Progenitor cell of endocrine pancreas (in vitro differentiated cells): ENCODE measurements at regions not wholly inside any gene's neighbourhood (a gene's known extent, or its start where the extent isn't known, plus 50 kb on each side); places are given as distances from the start of the nearest gene placed in this dataset.

Experiments
- DNase-seq: peaks from one replicate; pipeline ENCODE4 v3.0.0; 2021; ENCODE audit warnings: low spot score; ENCODE audit not compliant: unreplicated experiment
- H3K27ac Mint-ChIP-seq: 2 replicates; pipeline ENCODE4 v1.8.0; 2021; ENCODE audit warnings: mild to moderate bottlenecking, moderate library complexity, mixed read lengths
- H3K27me3 Mint-ChIP-seq: 2 replicates; pipeline ENCODE4 v1.8.0; 2021; ENCODE audit warnings: mixed read lengths
- H3K36me3 Mint-ChIP-seq: 2 replicates; pipeline ENCODE4 v1.8.0; 2022; ENCODE audit warnings: mixed read lengths; ENCODE audit not compliant: insufficient read depth
- H3K4me1 Mint-ChIP-seq: 2 replicates; pipeline ENCODE4 v1.8.0; 2021; ENCODE audit warnings: low read depth, mixed read lengths
- H3K4me3 Mint-ChIP-seq: 2 replicates; pipeline ENCODE4 v1.8.0; 2021; ENCODE audit warnings: low read depth, mild to moderate bottlenecking, moderate library complexity, mixed read lengths
- H3K9me3 Mint-ChIP-seq: 2 replicates; pipeline ENCODE4 v1.8.0; 2021; ENCODE audit warnings: low read depth, mixed read lengths
- TF ChIP-seq, protein P1 (sequence below): fragments of 200-600 bp; sonication (generic); IDR thresholded peaks from one replicate; pipeline ENCODE4 v1.5.0; 2021; ENCODE audit warnings: antibody characterized with exemption, mild to moderate bottlenecking; ENCODE audit not compliant: unreplicated experiment

DNA sequence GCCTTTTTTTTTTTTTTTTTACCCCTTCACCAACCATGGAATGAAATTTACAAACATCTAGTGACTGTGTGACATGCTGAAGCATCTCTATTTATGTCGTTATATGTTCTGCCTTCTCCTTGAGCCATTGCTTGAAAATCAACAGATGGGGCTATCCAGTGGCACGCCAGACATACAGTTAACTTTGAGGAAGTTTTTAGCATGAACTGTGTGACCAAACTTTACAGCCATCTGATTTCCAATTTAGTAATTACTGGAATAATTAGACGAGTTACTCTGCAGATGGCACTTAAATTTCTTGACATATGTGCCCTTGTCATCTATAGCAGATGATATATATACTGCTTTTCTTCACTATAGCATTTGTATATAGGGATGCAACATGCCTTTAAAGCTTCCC, 192.1 kb downstream of the SNAPC1 start:
- Mint-ChIP-seq H3K4me3 (no peak overlapping the region), H3K27me3 (no peaks in the 10 kb centered on the region), H3K27ac (no peak overlapping the region), H3K9me3 (peaks cover 12% of the 10 kb centered on the region), H3K36me3 (no peaks in the 10 kb centered on the region), H3K4me1 (no peaks in the 10 kb centered on the region)
- TF ChIP-seq, protein P1, sequence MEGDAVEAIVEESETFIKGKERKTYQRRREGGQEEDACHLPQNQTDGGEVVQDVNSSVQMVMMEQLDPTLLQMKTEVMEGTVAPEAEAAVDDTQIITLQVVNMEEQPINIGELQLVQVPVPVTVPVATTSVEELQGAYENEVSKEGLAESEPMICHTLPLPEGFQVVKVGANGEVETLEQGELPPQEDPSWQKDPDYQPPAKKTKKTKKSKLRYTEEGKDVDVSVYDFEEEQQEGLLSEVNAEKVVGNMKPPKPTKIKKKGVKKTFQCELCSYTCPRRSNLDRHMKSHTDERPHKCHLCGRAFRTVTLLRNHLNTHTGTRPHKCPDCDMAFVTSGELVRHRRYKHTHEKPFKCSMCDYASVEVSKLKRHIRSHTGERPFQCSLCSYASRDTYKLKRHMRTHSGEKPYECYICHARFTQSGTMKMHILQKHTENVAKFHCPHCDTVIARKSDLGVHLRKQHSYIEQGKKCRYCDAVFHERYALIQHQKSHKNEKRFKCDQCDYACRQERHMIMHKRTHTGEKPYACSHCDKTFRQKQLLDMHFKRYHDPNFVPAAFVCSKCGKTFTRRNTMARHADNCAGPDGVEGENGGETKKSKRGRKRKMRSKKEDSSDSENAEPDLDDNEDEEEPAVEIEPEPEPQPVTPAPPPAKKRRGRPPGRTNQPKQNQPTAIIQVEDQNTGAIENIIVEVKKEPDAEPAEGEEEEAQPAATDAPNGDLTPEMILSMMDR, result no peak
- no peak for DNase-seq

DNA sequence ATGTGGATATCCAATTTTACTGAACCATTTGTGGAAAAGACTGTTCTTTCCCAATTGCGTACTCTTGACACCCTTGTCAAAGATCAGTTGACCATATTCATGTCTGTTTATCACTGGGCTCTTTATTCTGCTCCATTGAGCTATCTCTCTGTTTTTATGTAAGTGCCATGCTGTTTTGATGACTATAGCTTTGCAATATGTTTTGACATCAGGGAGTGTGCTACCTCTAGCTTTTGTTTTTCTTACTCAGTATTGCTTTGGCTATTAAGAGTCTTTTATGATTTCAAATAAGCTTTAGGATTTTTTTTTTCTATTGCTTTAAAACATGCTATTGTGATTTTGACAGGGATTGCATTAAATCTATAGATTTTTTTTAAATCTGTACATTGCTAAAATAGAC, 194.3 kb downstream of the SNAPC1 start:
- H3K9me3 Mint-ChIP-seq, result peaks cover 25% of the 10 kb centered on the region
- H3K36me3 Mint-ChIP-seq, result no peaks in the 10 kb centered on the region
- no peak overlapping the region for H3K4me3 Mint-ChIP-seq
- no peaks in the 10 kb centered on the region for H3K27me3 Mint-ChIP-seq
- no peak for DNase-seq
- TF ChIP-seq, protein P1, result no peak
- no peak overlapping the region for H3K27ac Mint-ChIP-seq
- no peaks in the 10 kb centered on the region for H3K4me1 Mint-ChIP-seq

DNA sequence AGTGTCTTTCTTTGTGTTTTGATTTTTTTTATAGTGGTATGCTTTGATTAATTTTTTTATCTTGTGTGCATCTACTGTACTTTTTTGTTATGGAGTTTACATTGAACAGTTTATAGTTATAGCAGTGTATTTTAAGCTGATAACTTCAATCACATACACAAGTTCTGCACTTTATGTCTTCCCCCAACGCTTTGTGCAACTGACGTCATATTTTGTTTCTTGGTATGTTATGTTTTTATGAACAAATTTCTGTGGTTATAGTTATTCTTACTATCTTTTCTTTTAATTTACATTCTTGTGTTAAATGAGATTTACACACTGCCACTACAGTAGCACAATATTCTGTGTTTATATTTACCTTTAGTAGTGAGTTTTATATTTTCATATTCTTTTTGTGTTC, 197.1 kb downstream of the SNAPC1 start:
- TF ChIP-seq, protein P1, result no peak
- no peak for DNase-seq
- H3K9me3 Mint-ChIP-seq, result peaks cover 29% of the 10 kb centered on the region
- H3K4me3 Mint-ChIP-seq, result no peak overlapping the region
- H3K27ac Mint-ChIP-seq, result no peak overlapping the region
- H3K4me1 Mint-ChIP-seq, result no peaks in the 10 kb centered on the region
- no peaks in the 10 kb centered on the region for H3K36me3 Mint-ChIP-seq
- no peaks in the 10 kb centered on the region for H3K27me3 Mint-ChIP-seq

DNA sequence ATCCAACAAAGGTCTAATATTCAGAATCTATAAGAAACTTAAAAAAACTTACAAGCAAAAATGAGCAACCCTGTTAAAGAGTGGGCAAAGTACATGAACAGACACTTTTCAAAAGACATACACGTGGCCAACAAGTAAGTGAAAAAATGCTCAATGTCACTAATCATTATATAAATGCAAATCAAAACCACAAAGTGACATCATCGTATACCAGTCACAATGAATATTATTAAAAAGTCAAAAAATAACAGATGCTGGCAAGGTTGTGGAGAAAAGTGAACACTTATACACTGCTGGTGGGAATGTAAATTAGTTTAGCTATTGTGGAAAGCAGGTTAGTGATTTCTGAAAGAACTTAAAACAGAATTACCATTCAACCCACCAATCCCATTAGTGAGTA, 199.1 kb downstream of the SNAPC1 start:
- H3K4me1 Mint-ChIP-seq, result no peaks in the 10 kb centered on the region

DNA sequence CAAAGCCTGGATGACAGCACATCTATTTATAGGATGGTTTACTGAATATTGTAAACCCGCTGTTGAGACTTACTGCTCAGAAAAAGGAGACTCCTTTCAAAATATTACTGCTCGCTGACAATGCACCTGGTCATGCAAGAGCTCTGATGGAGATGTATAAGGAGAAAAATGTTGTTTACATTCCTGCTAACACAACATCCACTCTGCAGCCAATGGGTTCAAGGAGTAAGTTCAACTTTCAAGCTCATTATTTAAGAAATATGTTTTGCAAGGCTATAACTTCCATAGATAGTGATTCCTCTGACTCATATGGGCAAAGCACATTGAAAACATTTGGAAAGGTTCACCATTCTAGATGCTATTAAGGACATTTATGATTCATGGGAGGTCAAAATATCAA, 201.7 kb downstream of the SNAPC1 start:
- no peak for DNase-seq
- Mint-ChIP-seq H3K4me1 (peaks cover 6% of the 10 kb centered on the region), H3K9me3 (peaks cover 20% of the 10 kb centered on the region), H3K27ac (no peak overlapping the region), H3K4me3 (no peak overlapping the region), H3K36me3 (no peaks in the 10 kb centered on the region), H3K27me3 (peaks cover 4% of the 10 kb centered on the region)
- TF ChIP-seq, protein P1, result no peak

More for the DNA sequence above, 199.1 kb downstream of the SNAPC1 start:
- Mint-ChIP-seq H3K36me3 (no peaks in the 10 kb centered on the region), H3K9me3 (peaks cover 20% of the 10 kb centered on the region), H3K27me3 (no peaks in the 10 kb centered on the region), H3K27ac (no peak overlapping the region), H3K4me3 (no peak overlapping the region)
- TF ChIP-seq, protein P1, result no peak
- DNase-seq, result no peak
